ENCODE measurements at regions not wholly inside any gene's neighbourhood (a gene's known extent, or its start where the extent isn't known, plus 50 kb on each side); places are given as distances from the start of the nearest gene placed in this dataset.

GRCh38 chr5:89411891-89412290, 528.9 kb upstream of the MEF2C start:
- no peak for TF ChIP-seq CTCF (IDR thresholded peaks at IDR 0.05 in 8 of 11, conservative IDR thresholded peaks at IDR 0.05 in 3 of 11)
- TF ChIP-seq POLR2A (IDR thresholded peaks at IDR 0.05) = no peak

All from spleen (tissue), 7 donors.